Mucosa of descending colon (tissue), 3 donors: ENCODE measurements at regions not wholly inside any gene's neighbourhood (a gene's known extent, or its start where the extent isn't known, plus 50 kb on each side); places are given as distances from the start of the nearest gene placed in this dataset.
"Not testable (repeated sequence)": the region's sequence is repeated elsewhere in the genome, so short reads cannot be mapped to it uniquely, and the experiment has no call there.

Experiments
- ATAC-seq: fragments of 200-7000 bp; cut with Tn5 transposase; one replicate; pipeline ENCODE4 v1.9.1; 2020; ENCODE audit warnings: mild to moderate bottlenecking, moderate library complexity
- DNase-seq, 3 donors: peaks; one replicate each; pipeline ENCODE4 v3.0.0-alpha.2; 2020
- H3K36me3 ChIP-seq: fragments of 200-600 bp; one replicate; pipeline ENCODE4 v1.8.0; 2021; ENCODE audit warnings: low read depth, mild to moderate bottlenecking
- H3K4me1 ChIP-seq: fragments of 200-600 bp; one replicate; pipeline ENCODE4 v1.8.0; 2021; ENCODE audit warnings: low read depth, mild to moderate bottlenecking
- H3K4me3 ChIP-seq: fragments of 200-600 bp; one replicate; pipeline ENCODE4 v1.8.0; 2021; ENCODE audit warnings: mild to moderate bottlenecking
- H3K9me3 ChIP-seq: fragments of 200-600 bp; one replicate; pipeline ENCODE4 v1.8.0; 2021; ENCODE audit warnings: mild to moderate bottlenecking
- CTCF ChIP-seq: fragments of 200-600 bp; IDR thresholded peaks from one replicate; pipeline ENCODE4 v1.8.0; 2022; ENCODE audit warnings: antibody characterized with exemption, mild to moderate bottlenecking
- intact Hi-C, 2 donors: fragments of 100-400 bp; cut with DNase I in 1 of 2; cut with micrococcal nuclease in 1 of 2; formaldehyde crosslinking; loops; one replicate each; pipeline versions ENCODE4 v1.11.0 to v1.11.1; 2022; cut with DNase I, micrococcal nuclease
- donor health status: DM: no; HTN: no; CAD: no; lungs with moderate emphysema.
- donor health status: DM: no; HTN: no; CAD: no.
- donor health status: DM: no; HTN: yes; CAD: no.

GRCh38 chr12:65673156-65673690, 151.1 kb upstream of the HMGA2 start:
- Histone ChIP-seq H3K9me3 (no peaks in the 10 kb centered on the region), H3K36me3 (no peaks in the 10 kb centered on the region), H3K4me3 (no peak overlapping the region), H3K4me1 (peaks cover 2% of the 10 kb centered on the region)
- TF ChIP-seq CTCF = no peak
- intact Hi-C loops = no loop called here
- ATAC-seq (no peak), DNase-seq (no peak)

GRCh38 chr12:65673732-65674131, 150.6 kb upstream of the HMGA2 start:
- no peaks in the 10 kb centered on the region for H3K36me3 ChIP-seq
- no peaks in the 10 kb centered on the region for H3K9me3 ChIP-seq
- peak; percentile 9 for TF ChIP-seq CTCF
- DNase-seq (no peak), ATAC-seq (peak; percentile 51)
- no peak overlapping the region for H3K4me3 ChIP-seq
- intact Hi-C loops = no loop called here
- H3K4me1 ChIP-seq = peaks cover 2% of the 10 kb centered on the region

- intact Hi-C loops = no loop called here
- H3K9me3 ChIP-seq = no peaks in the 10 kb centered on the region
- no peak for TF ChIP-seq CTCF
- ATAC-seq (no peak), DNase-seq (no peak)
- no peaks in the 10 kb centered on the region for H3K36me3 ChIP-seq
- peaks cover 2% of the 10 kb centered on the region for H3K4me1 ChIP-seq
- H3K4me3 ChIP-seq = no peak overlapping the region
Measured at GRCh38 chr12:65675141-65675621, 149.1 kb upstream of the HMGA2 start.

GRCh38 chr12:65678172-65678571, 146.1 kb upstream of the HMGA2 start:
- H3K4me1 ChIP-seq, intact Hi-C loops, H3K9me3 ChIP-seq, DNase-seq, H3K36me3 ChIP-seq, H3K4me3 ChIP-seq, ATAC-seq: not testable (repeated sequence)

- TF ChIP-seq CTCF = no peak
- H3K9me3 ChIP-seq = no peaks in the 10 kb centered on the region
- H3K4me3 ChIP-seq = no peak overlapping the region
- intact Hi-C loops = no loop called here
- no peaks in the 10 kb centered on the region for H3K4me1 ChIP-seq
- H3K36me3 ChIP-seq = no peaks in the 10 kb centered on the region
- ATAC-seq (no peak), DNase-seq (no peak)
Measured at GRCh38 chr12:65681226-65681625, 143.1 kb upstream of the HMGA2 start.

GRCh38 chr12:65682112-65682511, 142.2 kb upstream of the HMGA2 start:
- TF ChIP-seq CTCF = no peak
- ATAC-seq (no peak), DNase-seq (no peak)
- Histone ChIP-seq H3K4me1 (no peaks in the 10 kb centered on the region), H3K4me3 (no peak overlapping the region), H3K9me3 (no peaks in the 10 kb centered on the region), H3K36me3 (no peaks in the 10 kb centered on the region)
- intact Hi-C loops = no loop called here
